Stomach (tissue), 8 donors: ENCODE measurements at regions not wholly inside any gene's neighbourhood (a gene's known extent, or its start where the extent isn't known, plus 50 kb on each side); places are given as distances from the start of the nearest gene placed in this dataset.

Experiments used
- DNase-seq, 2 donors: peaks; one replicate each; pipeline versions ENCODE4 v3.0.0 to v3.0.0-alpha.2; 2013 to 2019
- H3K27ac ChIP-seq, 5 donors: fragments of 200-600 bp in 4 of 5; sonication (generic) in 4 of 5; one replicate each; pipeline ENCODE4 v1.5.1; 2013 to 2019; ENCODE audit warnings: mild to moderate bottlenecking in 1 of 5, moderate library complexity in 1 of 5
- H3K27me3 ChIP-seq, 3 donors: fragments of 200-600 bp; sonication (generic); one replicate each; pipeline ENCODE4 v1.5.1; 2017 to 2019; ENCODE audit warnings: mixed run types in 1 of 3
- H3K36me3 ChIP-seq, 4 donors: fragments of 200-600 bp; sonication (generic); 1 replicate in 3 of 4; 2 replicates in 1 of 4; pipeline ENCODE4 v1.5.1; 2016 to 2019
- H3K4me1 ChIP-seq, 4 donors: fragments of 200-600 bp; sonication (generic); one replicate each; pipeline ENCODE4 v1.5.1; 2016 to 2019
- H3K4me3 ChIP-seq, 4 donors: fragments of 200-600 bp; sonication (generic) in 3 of 4; one replicate each; pipeline ENCODE4 v1.5.1; 2016 to 2019; ENCODE audit warnings: mild to moderate bottlenecking in 1 of 4
- H3K9me3 ChIP-seq, 4 donors: fragments of 200-600 bp; sonication (generic); one replicate each; pipeline ENCODE4 v1.5.1; 2016 to 2019
- CTCF ChIP-seq, 7 experiments: fragments of 450-650 bp in 4 of 7; fragments of 200-600 bp in 3 of 7; sonication (generic) in 3 of 7; IDR thresholded peaks; one replicate each; pipeline ENCODE4 v1.5.1; 2016 to 2019; ENCODE audit warnings: antibody characterized with exemption in 7 of 7, control low read depth in 2 of 7, mild to moderate bottlenecking in 1 of 7
- EP300 ChIP-seq: sonication (generic); formaldehyde crosslinking; IDR thresholded peaks from one replicate; pipeline ENCODE4 v1.6.1; 2017; ENCODE audit warnings: antibody characterized with exemption
- POLR2A ChIP-seq, 4 donors: fragments of 450-650 bp; IDR thresholded peaks; one replicate each; pipeline ENCODE4 v1.6.1; 2016; ENCODE audit warnings: antibody characterized with exemption in 4 of 4, control low read depth in 2 of 4, mild to moderate bottlenecking in 1 of 4, moderate library complexity in 1 of 4
- POLR2AphosphoS5 ChIP-seq, 3 donors: sonication (generic); formaldehyde crosslinking; IDR thresholded peaks; one replicate each; pipeline ENCODE4 v1.6.1; 2016; ENCODE audit warnings: antibody characterized with exemption in 3 of 3
- WGBS, 5 donors: extraction: QIAGEN DNeasy Blood & Tissue Kit in 3 of 5; methylation state at CpG; one replicate each; pipeline versions ENCODE4 v1.1.5 to v1.1.7; 2013 to 2018; 5-methylcytosine and 5-hydroxymethylcytosine counted together
- intact Hi-C: fragments of 100-400 bp; cut with DNase I; formaldehyde crosslinking; loops from one replicate; pipeline ENCODE4 v1.15.1; 2023; ENCODE audit warnings: low total_unique reads
- donor health status: healthy with polysubstance abuse.
- donor health status: Bipolar disorder and iron deficiency.
- donor health status: healthy.

DNA sequence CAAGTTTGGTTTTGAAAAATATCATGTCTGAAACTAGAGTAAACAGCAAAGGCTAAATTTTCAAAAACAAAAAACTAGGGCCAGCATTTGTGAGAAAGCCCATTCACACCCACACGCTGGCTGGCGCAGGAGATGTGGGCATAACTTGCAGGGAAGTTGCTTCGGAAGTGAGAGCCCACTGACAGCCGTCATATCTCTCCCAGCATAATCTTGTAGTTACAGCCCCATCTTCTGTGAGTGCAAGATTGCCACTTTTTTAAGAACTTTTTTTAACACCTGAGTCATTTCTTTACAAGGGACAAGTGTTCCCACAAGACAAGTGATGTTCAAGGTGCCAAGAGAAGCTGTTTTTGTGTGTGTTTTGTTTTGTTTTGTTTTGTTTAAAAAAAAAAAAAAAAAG is 212.5 kb upstream of the CNR1 start:
- H3K4me3 ChIP-seq = no peak overlapping the region
- H3K4me1 ChIP-seq = peaks cover 0 to 11% (median 0%) of the 10 kb centered on the region in 4 donors
- no peaks in the 10 kb centered on the region for H3K9me3 ChIP-seq
- no peak for DNase-seq
- TF ChIP-seq CTCF (IDR thresholded peaks at IDR 0.05) (no peak), POLR2AphosphoS5 (IDR thresholded peaks at IDR 0.05) (no peak), POLR2A (IDR thresholded peaks at IDR 0.05) (no peak), EP300 (no peak)
- 87 to 95% (median 93%) methylated on average over 4 of the region's 4 CpGs for WGBS, 5 donors
- no peaks in the 10 kb centered on the region for H3K36me3 ChIP-seq
- no peaks in the 10 kb centered on the region for H3K27me3 ChIP-seq
- H3K27ac ChIP-seq = no peak overlapping the region
- intact Hi-C loops = no loop called here

GRCh38 chr6:88377976-88378568 is 211.9 kb upstream of the CNR1 start:
- H3K27me3 ChIP-seq = no peaks in the 10 kb centered on the region
- H3K27ac ChIP-seq = no peak overlapping the region
- 72 to 83% (median 81%) methylated on average over 8 of the region's 8 CpGs for WGBS, 5 donors
- H3K36me3 ChIP-seq = no peaks in the 10 kb centered on the region
- intact Hi-C loops = no loop called here
- no peaks in the 10 kb centered on the region for H3K9me3 ChIP-seq
- H3K4me1 ChIP-seq = peaks cover 0 to 11% (median 0%) of the 10 kb centered on the region in 4 donors
- TF ChIP-seq EP300 (no peak), POLR2A (IDR thresholded peaks at IDR 0.05) (no peak), CTCF (IDR thresholded peaks at IDR 0.05) (no peak), POLR2AphosphoS5 (IDR thresholded peaks at IDR 0.05) (no peak)
- no peak for DNase-seq
- no peak overlapping the region for H3K4me3 ChIP-seq

DNA sequence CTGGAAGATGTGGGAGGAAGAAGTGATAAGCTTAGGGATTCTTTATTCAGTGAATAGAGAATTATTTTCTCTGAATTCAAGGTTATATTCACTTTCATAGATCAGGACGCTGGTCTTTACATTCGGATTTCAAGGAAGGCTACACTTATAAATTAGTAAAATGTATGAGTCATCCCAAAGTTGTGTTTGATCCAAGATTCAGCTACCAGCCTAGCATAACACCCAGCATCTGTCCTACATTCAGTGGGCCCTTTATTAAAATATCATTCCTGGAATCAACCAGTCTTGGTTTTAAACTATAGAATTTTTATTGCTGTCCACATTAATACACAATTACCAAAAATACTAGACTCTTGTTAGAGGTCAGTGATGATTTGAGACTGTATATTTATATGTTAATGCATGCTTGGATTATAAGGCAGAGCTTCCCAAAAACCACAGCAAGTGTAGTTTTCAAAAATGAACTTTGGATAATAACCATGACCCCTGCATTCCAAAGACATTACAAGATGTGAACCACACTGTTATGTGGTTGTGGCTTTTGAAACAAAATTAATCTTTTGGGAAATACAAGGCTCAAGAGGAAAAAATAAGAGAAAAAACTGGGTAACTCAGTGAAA is 210.7 kb upstream of the CNR1 start:
- no peaks in the 10 kb centered on the region for H3K9me3 ChIP-seq
- no peak overlapping the region for H3K27ac ChIP-seq
- H3K4me3 ChIP-seq = no peak overlapping the region
- WGBS, 5 donors = 51 to 76% (median 63%) methylated on average over 2 of the region's 2 CpGs
- TF ChIP-seq POLR2A (IDR thresholded peaks at IDR 0.05) (no peak), CTCF (IDR thresholded peaks at IDR 0.05) (no peak), EP300 (no peak), POLR2AphosphoS5 (IDR thresholded peaks at IDR 0.05) (no peak)
- peak in 1 of 2 donors; percentile 12 for DNase-seq
- no peaks in the 10 kb centered on the region for H3K27me3 ChIP-seq
- H3K36me3 ChIP-seq = no peaks in the 10 kb centered on the region
- H3K4me1 ChIP-seq = peaks cover 0 to 11% (median 0%) of the 10 kb centered on the region in 4 donors
- intact Hi-C loops = no loop called here

GRCh38 chr6:88376197-88376596 is 210.1 kb upstream of the CNR1 start:
- Histone ChIP-seq H3K27ac (peak overlapping the region in 1 of 5 donors; percentile 5), H3K27me3 (no peaks in the 10 kb centered on the region), H3K36me3 (no peaks in the 10 kb centered on the region), H3K9me3 (no peaks in the 10 kb centered on the region), H3K4me3 (no peak overlapping the region), H3K4me1 (peaks cover 0 to 11% (median 0%) of the 10 kb centered on the region in 4 donors)
- TF ChIP-seq POLR2AphosphoS5 (IDR thresholded peaks at IDR 0.05) = no peak
- TF ChIP-seq EP300 = no peak
- TF ChIP-seq CTCF (IDR thresholded peaks at IDR 0.05) = no peak
- no peak for TF ChIP-seq POLR2A (IDR thresholded peaks at IDR 0.05)
- 35 to 58% (median 44%) methylated on average over 2 of the region's 2 CpGs for WGBS, 5 donors
- DNase-seq = no peak
- intact Hi-C loops = no loop called here
